ENCODE measurements at regions not wholly inside any gene's neighbourhood (a gene's known extent, or its start where the extent isn't known, plus 50 kb on each side); places are given as distances from the start of the nearest gene placed in this dataset.
"Not testable (repeated sequence)": the region's sequence is repeated elsewhere in the genome, so short reads cannot be mapped to it uniquely, and the experiment has no call there.

- DNase-seq = no peak
Observed at GRCh38 chr7:12007576-12007975, 175.6 kb upstream of the THSD7A start.

- DNase-seq = no peak
Observed at GRCh38 chr7:12013983-12014382, 182.0 kb upstream of the THSD7A start.

- DNase-seq = no peak
Observed at GRCh38 chr7:12016439-12016838, 184.4 kb upstream of the THSD7A start.

- DNase-seq = no peak
Observed at GRCh38 chr7:12017046-12017445, 185.0 kb upstream of the THSD7A start.

GRCh38 chr7:12022011-12022410 is 189.1 kb upstream of the TMEM106B start:
- DNase-seq = not testable (repeated sequence)

- DNase-seq = no peak
Observed at GRCh38 chr7:12025246-12025645, 185.8 kb upstream of the TMEM106B start.

- no peak for DNase-seq
Observed at GRCh38 chr7:12028508-12028907, 182.6 kb upstream of the TMEM106B start.

GRCh38 chr7:12030116-12030515 is 181.0 kb upstream of the TMEM106B start:
- no peak for DNase-seq

- DNase-seq = no peak
Observed at GRCh38 chr7:12031186-12031585, 179.9 kb upstream of the TMEM106B start.

- no peak for DNase-seq
Observed at GRCh38 chr7:12031638-12032037, 179.5 kb upstream of the TMEM106B start.

GRCh38 chr7:12032146-12032545 is 178.9 kb upstream of the TMEM106B start:
- no peak for DNase-seq

- DNase-seq = not testable (repeated sequence)
Observed at GRCh38 chr7:12043457-12043856, 167.6 kb upstream of the TMEM106B start.

GRCh38 chr7:12052211-12052610 is 158.9 kb upstream of the TMEM106B start:
- no peak for DNase-seq

- no peak for DNase-seq
Observed at GRCh38 chr7:12053561-12053960, 157.5 kb upstream of the TMEM106B start.

- DNase-seq = no peak
Observed at GRCh38 chr7:12054830-12055229, 156.3 kb upstream of the TMEM106B start.

- no peak for DNase-seq
Observed at GRCh38 chr7:12056381-12056780, 154.7 kb upstream of the TMEM106B start.

GRCh38 chr7:12056977-12057376 is 154.1 kb upstream of the TMEM106B start:
- DNase-seq = peak; percentile 1

GRCh38 chr7:12062062-12062461 is 149.0 kb upstream of the TMEM106B start:
- no peak for DNase-seq

- DNase-seq = no peak
Observed at GRCh38 chr7:12064586-12065127, 146.4 kb upstream of the TMEM106B start.

GRCh38 chr7:12066004-12066403 is 145.1 kb upstream of the TMEM106B start:
- DNase-seq = no peak

GRCh38 chr7:12066521-12066920 is 144.6 kb upstream of the TMEM106B start:
- DNase-seq = no peak

- DNase-seq = peak; percentile 81
Observed at GRCh38 chr7:12067156-12067831, 143.8 kb upstream of the TMEM106B start.

- no peak for DNase-seq
Observed at GRCh38 chr7:12069757-12070156, 141.3 kb upstream of the TMEM106B start.

- no peak for DNase-seq
Observed at GRCh38 chr7:12074889-12075288, 136.2 kb upstream of the TMEM106B start.

GRCh38 chr7:12080006-12080405 is 131.1 kb upstream of the TMEM106B start:
- no peak for DNase-seq

Data from eye (tissue), 1 donor.